ENCODE measurements at regions not wholly inside any gene's neighbourhood (a gene's known extent, or its start where the extent isn't known, plus 50 kb on each side); places are given as distances from the start of the nearest gene placed in this dataset.
"Not testable (repeated sequence)": the region's sequence is repeated elsewhere in the genome, so short reads cannot be mapped to it uniquely, and the experiment has no call there.

GRCh38 chr11:123321636-123322035 lies 108.4 kb upstream of the GRAMD1B start:
- Histone ChIP-seq H3K36me3 (ENCODE audit: control insufficient read depth in 2 of 2, insufficient read depth in 2 of 2, low read length in 2 of 2) (no peaks in the 10 kb centered on the region), H3K4me1 (ENCODE audit: control insufficient read depth, insufficient read depth, low read length) (no peaks in the 10 kb centered on the region), H3K27ac (ENCODE audit: low read length) (no peak overlapping the region), H3K9ac (ENCODE audit: low read length in 2 of 2) (no peak overlapping the region), H3K27me3 (ENCODE audit: control insufficient read depth in 1 of 2, insufficient read depth in 2 of 2, low read length in 2 of 2) (peaks cover 0 to 11% of the 10 kb centered on the region in 2 donors), H3K9me3 (ENCODE audit: control insufficient read depth in 2 of 2, low read length in 2 of 2) (no peaks in the 10 kb centered on the region), H3K4me3 (ENCODE audit: low read length in 2 of 2) (no peak overlapping the region)

GRCh38 chr11:123318623-123319022 lies 111.4 kb upstream of the GRAMD1B start:
- Histone ChIP-seq H3K4me1 (ENCODE audit: control insufficient read depth, insufficient read depth, low read length) (no peaks in the 10 kb centered on the region), H3K9me3 (ENCODE audit: control insufficient read depth in 2 of 2, low read length in 2 of 2) (no peaks in the 10 kb centered on the region), H3K9ac (ENCODE audit: low read length in 2 of 2) (no peak overlapping the region), H3K27ac (ENCODE audit: low read length) (no peak overlapping the region), H3K27me3 (ENCODE audit: control insufficient read depth in 1 of 2, insufficient read depth in 2 of 2, low read length in 2 of 2) (peaks cover 4 to 13% of the 10 kb centered on the region in 2 donors), H3K36me3 (ENCODE audit: control insufficient read depth in 2 of 2, insufficient read depth in 2 of 2, low read length in 2 of 2) (no peaks in the 10 kb centered on the region), H3K4me3 (ENCODE audit: low read length in 2 of 2) (no peak overlapping the region)

GRCh38 chr11:123318132-123318531 lies 111.9 kb upstream of the GRAMD1B start:
- H3K27me3 ChIP-seq (ENCODE audit: control insufficient read depth in 1 of 2, insufficient read depth in 2 of 2, low read length in 2 of 2), result peaks cover 4 to 13% of the 10 kb centered on the region in 2 donors
- H3K27ac ChIP-seq (ENCODE audit: low read length); H3K9me3 ChIP-seq (ENCODE audit: control insufficient read depth in 2 of 2, low read length in 2 of 2); H3K4me1 ChIP-seq (ENCODE audit: control insufficient read depth, insufficient read depth, low read length); H3K4me3 ChIP-seq (ENCODE audit: low read length in 2 of 2); H3K36me3 ChIP-seq (ENCODE audit: control insufficient read depth in 2 of 2, insufficient read depth in 2 of 2, low read length in 2 of 2); H3K9ac ChIP-seq (ENCODE audit: low read length in 2 of 2): not testable (repeated sequence)

- no peak overlapping the region for H3K4me3 ChIP-seq (ENCODE audit: low read length in 2 of 2)
- H3K4me1 ChIP-seq (ENCODE audit: control insufficient read depth, insufficient read depth, low read length), result no peaks in the 10 kb centered on the region
- H3K27ac ChIP-seq (ENCODE audit: low read length), result no peak overlapping the region
- no peaks in the 10 kb centered on the region for H3K36me3 ChIP-seq (ENCODE audit: control insufficient read depth in 2 of 2, insufficient read depth in 2 of 2, low read length in 2 of 2)
- H3K9ac ChIP-seq (ENCODE audit: low read length in 2 of 2), result no peak overlapping the region
- H3K9me3 ChIP-seq (ENCODE audit: control insufficient read depth in 2 of 2, low read length in 2 of 2), result no peaks in the 10 kb centered on the region
- peaks cover 4 to 9% of the 10 kb centered on the region in 2 donors for H3K27me3 ChIP-seq (ENCODE audit: control insufficient read depth in 1 of 2, insufficient read depth in 2 of 2, low read length in 2 of 2)
Measured at GRCh38 chr11:123316003-123316402, 114.1 kb upstream of the GRAMD1B start.

GRCh38 chr11:123314972-123315371 lies 115.1 kb upstream of the GRAMD1B start:
- Histone ChIP-seq H3K4me3 (ENCODE audit: low read length in 2 of 2) (no peak overlapping the region), H3K4me1 (ENCODE audit: control insufficient read depth, insufficient read depth, low read length) (no peaks in the 10 kb centered on the region), H3K36me3 (ENCODE audit: control insufficient read depth in 2 of 2, insufficient read depth in 2 of 2, low read length in 2 of 2) (no peaks in the 10 kb centered on the region), H3K9ac (ENCODE audit: low read length in 2 of 2) (no peak overlapping the region), H3K27ac (ENCODE audit: low read length) (no peak overlapping the region), H3K27me3 (ENCODE audit: control insufficient read depth in 1 of 2, insufficient read depth in 2 of 2, low read length in 2 of 2) (peaks cover 4% of the 10 kb centered on the region in 2 donors), H3K9me3 (ENCODE audit: control insufficient read depth in 2 of 2, low read length in 2 of 2) (no peaks in the 10 kb centered on the region)

- no peaks in the 10 kb centered on the region for H3K36me3 ChIP-seq (ENCODE audit: control insufficient read depth in 2 of 2, insufficient read depth in 2 of 2, low read length in 2 of 2)
- no peak overlapping the region for H3K27ac ChIP-seq (ENCODE audit: low read length)
- H3K9ac ChIP-seq (ENCODE audit: low read length in 2 of 2), result no peak overlapping the region
- no peak overlapping the region for H3K4me3 ChIP-seq (ENCODE audit: low read length in 2 of 2)
- peaks cover 2 to 4% of the 10 kb centered on the region in 2 donors for H3K27me3 ChIP-seq (ENCODE audit: control insufficient read depth in 1 of 2, insufficient read depth in 2 of 2, low read length in 2 of 2)
- no peaks in the 10 kb centered on the region for H3K4me1 ChIP-seq (ENCODE audit: control insufficient read depth, insufficient read depth, low read length)
- no peaks in the 10 kb centered on the region for H3K9me3 ChIP-seq (ENCODE audit: control insufficient read depth in 2 of 2, low read length in 2 of 2)
Measured at GRCh38 chr11:123313262-123313661, 116.8 kb upstream of the GRAMD1B start.

- Histone ChIP-seq H3K9me3 (ENCODE audit: control insufficient read depth in 2 of 2, low read length in 2 of 2) (no peaks in the 10 kb centered on the region), H3K4me1 (ENCODE audit: control insufficient read depth, insufficient read depth, low read length) (no peaks in the 10 kb centered on the region), H3K4me3 (ENCODE audit: low read length in 2 of 2) (no peak overlapping the region), H3K9ac (ENCODE audit: low read length in 2 of 2) (no peak overlapping the region), H3K27ac (ENCODE audit: low read length) (no peak overlapping the region), H3K36me3 (ENCODE audit: control insufficient read depth in 2 of 2, insufficient read depth in 2 of 2, low read length in 2 of 2) (no peaks in the 10 kb centered on the region), H3K27me3 (ENCODE audit: control insufficient read depth in 1 of 2, insufficient read depth in 2 of 2, low read length in 2 of 2) (peaks cover 0 to 2% of the 10 kb centered on the region in 2 donors)
Measured at GRCh38 chr11:123308077-123308476, 113.0 kb upstream of the CLMP start.

- H3K36me3 ChIP-seq (ENCODE audit: control insufficient read depth in 2 of 2, insufficient read depth in 2 of 2, low read length in 2 of 2), result no peaks in the 10 kb centered on the region
- no peak overlapping the region for H3K4me3 ChIP-seq (ENCODE audit: low read length in 2 of 2)
Measured at GRCh38 chr11:123307276-123307675, 112.2 kb upstream of the CLMP start.

GRCh38 chr11:123306531-123306930 lies 111.5 kb upstream of the CLMP start:
- Histone ChIP-seq H3K9me3 (ENCODE audit: control insufficient read depth in 2 of 2, low read length in 2 of 2) (no peaks in the 10 kb centered on the region), H3K4me3 (ENCODE audit: low read length in 2 of 2) (no peak overlapping the region)

More at GRCh38 chr11:123307276-123307675, 112.2 kb upstream of the CLMP start:
- Histone ChIP-seq H3K27me3 (ENCODE audit: control insufficient read depth in 1 of 2, insufficient read depth in 2 of 2, low read length in 2 of 2) (peaks cover 0 to 2% of the 10 kb centered on the region in 2 donors), H3K9ac (ENCODE audit: low read length in 2 of 2) (no peak overlapping the region), H3K4me1 (ENCODE audit: control insufficient read depth, insufficient read depth, low read length) (no peaks in the 10 kb centered on the region), H3K27ac (ENCODE audit: low read length) (no peak overlapping the region), H3K9me3 (ENCODE audit: control insufficient read depth in 2 of 2, low read length in 2 of 2) (no peaks in the 10 kb centered on the region)

GRCh38 chr11:123305601-123306375 lies 110.7 kb upstream of the CLMP start:
- Histone ChIP-seq H3K27me3 (ENCODE audit: control insufficient read depth in 1 of 2, insufficient read depth in 2 of 2, low read length in 2 of 2) (peaks cover 0 to 5% of the 10 kb centered on the region in 2 donors), H3K4me3 (ENCODE audit: low read length in 2 of 2) (no peak overlapping the region), H3K27ac (ENCODE audit: low read length) (no peak overlapping the region), H3K4me1 (ENCODE audit: control insufficient read depth, insufficient read depth, low read length) (peaks cover 12% of the 10 kb centered on the region), H3K9ac (ENCODE audit: low read length in 2 of 2) (no peak overlapping the region), H3K9me3 (ENCODE audit: control insufficient read depth in 2 of 2, low read length in 2 of 2) (no peaks in the 10 kb centered on the region), H3K36me3 (ENCODE audit: control insufficient read depth in 2 of 2, insufficient read depth in 2 of 2, low read length in 2 of 2) (no peaks in the 10 kb centered on the region)

More at GRCh38 chr11:123306531-123306930, 111.5 kb upstream of the CLMP start:
- H3K27me3 ChIP-seq (ENCODE audit: control insufficient read depth in 1 of 2, insufficient read depth in 2 of 2, low read length in 2 of 2), result peaks cover 0 to 5% of the 10 kb centered on the region in 2 donors
- H3K4me1 ChIP-seq (ENCODE audit: control insufficient read depth, insufficient read depth, low read length), result peaks cover 7% of the 10 kb centered on the region
- H3K9ac ChIP-seq (ENCODE audit: low read length in 2 of 2), result no peak overlapping the region
- no peak overlapping the region for H3K27ac ChIP-seq (ENCODE audit: low read length)
- no peaks in the 10 kb centered on the region for H3K36me3 ChIP-seq (ENCODE audit: control insufficient read depth in 2 of 2, insufficient read depth in 2 of 2, low read length in 2 of 2)

- Histone ChIP-seq H3K9me3 (ENCODE audit: control insufficient read depth in 2 of 2, low read length in 2 of 2) (no peaks in the 10 kb centered on the region), H3K4me1 (ENCODE audit: control insufficient read depth, insufficient read depth, low read length) (peaks cover 12% of the 10 kb centered on the region), H3K27me3 (ENCODE audit: control insufficient read depth in 1 of 2, insufficient read depth in 2 of 2, low read length in 2 of 2) (peaks cover 0 to 5% of the 10 kb centered on the region in 2 donors), H3K36me3 (ENCODE audit: control insufficient read depth in 2 of 2, insufficient read depth in 2 of 2, low read length in 2 of 2) (no peaks in the 10 kb centered on the region), H3K9ac (ENCODE audit: low read length in 2 of 2) (no peak overlapping the region), H3K4me3 (ENCODE audit: low read length in 2 of 2) (no peak overlapping the region), H3K27ac (ENCODE audit: low read length) (no peak overlapping the region)
Measured at GRCh38 chr11:123304828-123305466, 109.9 kb upstream of the CLMP start.

Measured in stomach smooth muscle (tissue), 2 donors.